GM23338 (cell line): ENCODE measurements at regions not wholly inside any gene's neighbourhood (a gene's known extent, or its start where the extent isn't known, plus 50 kb on each side); places are given as distances from the start of the nearest gene placed in this dataset.
A peak's percentile ranks its signal among the peaks of the same experiment; 100 is the strongest.

Source experiments
- ATAC-seq: fragments of 200-7000 bp; cut with Tn5 transposase; 3 replicates; pipeline ENCODE4 v1.9.1; 2020
- DNase-seq: peaks from one replicate; pipeline ENCODE4 v3.0.0-alpha.2; 2015; ENCODE audit warnings: low spot score
- H2AFZ ChIP-seq: fragments of 200-600 bp; sonication (generic); 2 replicates; pipeline ENCODE4 v1.8.0; 2016; ENCODE audit warnings: antibody characterized with exemption, mild to moderate bottlenecking, moderate library complexity
- H3F3A ChIP-seq: fragments of 200-600 bp; sonication (generic); replicated peaks from 2 replicates; pipeline ENCODE4 v1.8.0; 2017; ENCODE audit warnings: antibody characterized with exemption, mixed run types, low read depth
- H3K27ac ChIP-seq: fragments of 200-600 bp; sonication (generic); 2 replicates; pipeline ENCODE4 v1.6.1; 2016; ENCODE audit warnings: low read depth
- H3K27me3 ChIP-seq: fragments of 200-600 bp; sonication (generic); 2 replicates; pipeline ENCODE4 v1.8.0; 2016; ENCODE audit warnings: mild to moderate bottlenecking, mixed run types, moderate library complexity; ENCODE audit not compliant: insufficient read depth
- H3K36me3 ChIP-seq: fragments of 200-600 bp; sonication (generic); 2 replicates; pipeline ENCODE4 v1.8.0; 2016; ENCODE audit warnings: mild to moderate bottlenecking; ENCODE audit not compliant: insufficient read depth
- H3K4me1 ChIP-seq: fragments of 200-600 bp; sonication (generic); 2 replicates; pipeline ENCODE4 v1.8.0; 2016; ENCODE audit warnings: mild to moderate bottlenecking, moderate library complexity; ENCODE audit not compliant: insufficient read depth
- H3K4me2 ChIP-seq: fragments of 200-600 bp; sonication (generic); 2 replicates; pipeline ENCODE4 v1.7.1; 2017; ENCODE audit warnings: mixed run types
- H3K4me3 ChIP-seq: fragments of 200-600 bp; sonication (generic); 2 replicates; pipeline ENCODE4 v1.6.1; 2016; ENCODE audit warnings: mixed run types
- H3K79me2 ChIP-seq: fragments of 200-600 bp; sonication (generic); replicated peaks from 2 replicates; pipeline ENCODE4 v1.8.0; 2017; ENCODE audit warnings: mild to moderate bottlenecking; ENCODE audit not compliant: insufficient read depth
- H3K9me2 ChIP-seq: fragments of 200-600 bp; sonication (generic); 2 replicates; pipeline ENCODE4 v1.8.0; 2017; ENCODE audit not compliant: insufficient read depth
- H4K20me1 ChIP-seq: fragments of 200-600 bp; sonication (generic); replicated peaks from 2 replicates; pipeline ENCODE4 v1.8.0; 2017; ENCODE audit warnings: mild to moderate bottlenecking; ENCODE audit not compliant: insufficient read depth
- H3K27ac Mint-ChIP-seq: 2 replicates; pipeline ENCODE4 v1.8.0; 2020; ENCODE audit warnings: inconsistent platforms, mild to moderate bottlenecking, moderate library complexity, mixed read lengths
- H3K27me3 Mint-ChIP-seq: 3 replicates; pipeline ENCODE4 v1.8.0; 2022; ENCODE audit warnings: low read depth, mild to moderate bottlenecking, moderate library complexity, mixed read lengths, inconsistent platforms; ENCODE audit not compliant: insufficient read depth, poor library complexity
- H3K36me3 Mint-ChIP-seq: 3 replicates; pipeline ENCODE4 v1.8.0; 2021; ENCODE audit warnings: low read depth, mild to moderate bottlenecking, inconsistent platforms, moderate library complexity, mixed read lengths
- H3K4me1 Mint-ChIP-seq: 3 replicates; pipeline ENCODE4 v1.8.0; 2020; ENCODE audit warnings: mild to moderate bottlenecking, inconsistent platforms, mixed read lengths
- H3K4me3 Mint-ChIP-seq: 3 replicates; pipeline ENCODE4 v1.8.0; 2021; ENCODE audit warnings: moderate library complexity, mild to moderate bottlenecking, inconsistent platforms, mixed read lengths
- H3K9me3 Mint-ChIP-seq: 3 replicates; pipeline ENCODE4 v1.8.0; 2020; ENCODE audit warnings: moderate library complexity, mild to moderate bottlenecking, inconsistent platforms, mixed read lengths
- EZH2 ChIP-seq: fragments of 200-600 bp; sonication (generic); IDR thresholded peaks from one replicate; pipeline ENCODE4 v1.8.0; 2017; ENCODE audit warnings: antibody characterized with exemption, mild to moderate bottlenecking, low read depth; ENCODE audit not compliant: unreplicated experiment
- EZH2phosphoT487 ChIP-seq: fragments of 200-600 bp; sonication (generic); IDR thresholded peaks from one replicate; pipeline ENCODE4 v1.8.1; 2018; ENCODE audit warnings: antibody characterized with exemption; ENCODE audit not compliant: unreplicated experiment
- JUNB ChIP-seq: IDR thresholded peaks from one replicate; pipeline ENCODE4 v1.6.1; 2016; ENCODE audit warnings: antibody characterized with exemption; ENCODE audit not compliant: unreplicated experiment
- NANOG ChIP-seq: IDR thresholded peaks from 2 replicates; pipeline ENCODE4 v1.6.1; 2016; ENCODE audit warnings: antibody characterized with exemption, borderline replicate concordance
- POLR2AphosphoS5 ChIP-seq: IDR thresholded peaks from 2 replicates; pipeline ENCODE4 v1.6.1; 2016; ENCODE audit warnings: antibody characterized with exemption, low read depth
- STAT1 ChIP-seq: IDR thresholded peaks from one replicate; pipeline ENCODE4 v1.6.1; 2016; ENCODE audit warnings: antibody characterized with exemption; ENCODE audit not compliant: unreplicated experiment
- ZNF331 ChIP-seq: fragments of 250-450 bp; sonication (Bioruptor Pico); IDR thresholded peaks from 2 replicates; pipeline ENCODE4 v1.5.0; 2020; ENCODE audit warnings: low read depth, mild to moderate bottlenecking, moderate library complexity
- TF ChIP-seq, protein P1 (sequence below), 2 experiments: fragments of 200-600 bp in 1 of 2; sonication (generic) in 1 of 2; conservative IDR thresholded peaks; 2 replicates each; pipeline versions ENCODE4 v1.5.1 to v1.6.1; 2016 to 2017; ENCODE audit warnings: antibody characterized with exemption in 2 of 2, low read depth in 2 of 2, mild to moderate bottlenecking in 2 of 2, moderate library complexity in 1 of 2
- TF ChIP-seq, protein P2 (sequence below): IDR thresholded peaks from one replicate; pipeline ENCODE4 v1.6.1; 2018; ENCODE audit warnings: antibody characterized with exemption; ENCODE audit not compliant: unreplicated experiment
- TF ChIP-seq, protein P3 (sequence below): IDR thresholded peaks from 2 replicates; pipeline ENCODE4 v1.6.1; 2016; ENCODE audit warnings: antibody characterized with exemption

DNA sequence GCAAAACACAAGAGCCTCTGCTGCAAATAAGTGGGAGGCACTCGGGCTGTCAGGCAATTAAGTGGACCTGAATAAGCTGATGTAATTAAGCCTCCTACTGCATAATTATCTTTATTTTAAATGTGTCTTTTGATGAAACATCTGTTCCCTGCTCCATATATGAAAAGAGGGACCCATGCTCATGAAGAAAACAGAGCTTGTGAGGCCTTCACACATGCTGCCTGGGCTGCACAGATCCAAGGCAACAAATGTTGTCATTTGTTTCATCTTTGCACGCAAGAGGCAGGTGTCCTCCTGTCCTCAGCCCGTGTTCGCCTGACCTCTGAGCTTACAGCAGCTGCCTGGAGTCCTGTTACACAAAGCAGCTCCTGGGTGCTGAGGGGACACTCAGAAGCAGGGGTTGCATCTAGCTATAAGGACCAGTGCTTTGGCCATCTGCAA is 381.1 kb downstream of the ZNF608 start:
- TF ChIP-seq POLR2AphosphoS5: no peak
- no peak overlapping the region for H3K4me3 ChIP-seq
- no peaks in the 10 kb centered on the region for H3K79me2 ChIP-seq
- DNase-seq: no peak
- 0 out of 2 replicates have a peak overlapping the region, but pooled peaks have one; percentile 59 for H2AFZ ChIP-seq
- H3K27me3 ChIP-seq: no peaks in the 10 kb centered on the region
- H4K20me1 ChIP-seq: no peaks in the 10 kb centered on the region
- no peaks in the 10 kb centered on the region for H3F3A ChIP-seq
- no peak overlapping the region for H3K4me2 ChIP-seq
- no peaks in the 10 kb centered on the region for H3K4me1 ChIP-seq
- Mint-ChIP-seq H3K27me3 (no peaks in the 10 kb centered on the region), H3K27ac (no peak overlapping the region), H3K4me1 (no peaks in the 10 kb centered on the region), H3K9me3 (peaks cover 24% of the 10 kb centered on the region), H3K36me3 (peaks cover 16% of the 10 kb centered on the region; the same call in 1 of the 3 replicates), H3K4me3 (no peak overlapping the region)
- no peaks in the 10 kb centered on the region for H3K9me2 ChIP-seq
- H3K36me3 ChIP-seq: no peaks in the 10 kb centered on the region
- no peak overlapping the region for H3K27ac ChIP-seq
- ATAC-seq: no peak

DNA sequence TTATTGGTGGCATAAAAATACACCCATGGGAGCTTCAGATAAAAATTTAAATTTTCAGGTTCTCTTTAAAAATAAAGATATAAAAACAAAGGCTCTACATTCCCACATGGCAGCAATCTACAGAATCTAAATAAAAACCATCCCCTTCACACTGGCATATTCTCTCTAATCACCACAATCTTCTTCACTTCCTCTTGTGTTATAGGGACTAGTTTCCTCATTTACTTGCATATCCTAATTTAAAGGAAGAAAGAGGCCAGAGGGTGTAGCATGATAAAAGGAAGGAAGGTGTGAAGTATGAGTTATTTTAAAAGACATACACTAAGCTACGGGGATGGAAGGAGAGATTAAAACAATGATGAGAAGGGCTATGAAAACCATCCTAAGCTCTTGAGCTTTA is 390.5 kb downstream of the ZNF608 start:
- TF ChIP-seq ZNF331 (CRISPR knock-in tag): no peak
- TF ChIP-seq, protein P1, sequence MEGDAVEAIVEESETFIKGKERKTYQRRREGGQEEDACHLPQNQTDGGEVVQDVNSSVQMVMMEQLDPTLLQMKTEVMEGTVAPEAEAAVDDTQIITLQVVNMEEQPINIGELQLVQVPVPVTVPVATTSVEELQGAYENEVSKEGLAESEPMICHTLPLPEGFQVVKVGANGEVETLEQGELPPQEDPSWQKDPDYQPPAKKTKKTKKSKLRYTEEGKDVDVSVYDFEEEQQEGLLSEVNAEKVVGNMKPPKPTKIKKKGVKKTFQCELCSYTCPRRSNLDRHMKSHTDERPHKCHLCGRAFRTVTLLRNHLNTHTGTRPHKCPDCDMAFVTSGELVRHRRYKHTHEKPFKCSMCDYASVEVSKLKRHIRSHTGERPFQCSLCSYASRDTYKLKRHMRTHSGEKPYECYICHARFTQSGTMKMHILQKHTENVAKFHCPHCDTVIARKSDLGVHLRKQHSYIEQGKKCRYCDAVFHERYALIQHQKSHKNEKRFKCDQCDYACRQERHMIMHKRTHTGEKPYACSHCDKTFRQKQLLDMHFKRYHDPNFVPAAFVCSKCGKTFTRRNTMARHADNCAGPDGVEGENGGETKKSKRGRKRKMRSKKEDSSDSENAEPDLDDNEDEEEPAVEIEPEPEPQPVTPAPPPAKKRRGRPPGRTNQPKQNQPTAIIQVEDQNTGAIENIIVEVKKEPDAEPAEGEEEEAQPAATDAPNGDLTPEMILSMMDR (conservative IDR thresholded peaks at IDR 0.05; ENCODE audit: low read depth in 2 of 2): no peak
- no peak for TF ChIP-seq JUNB
- no peak for TF ChIP-seq POLR2AphosphoS5
- TF ChIP-seq, protein P2, sequence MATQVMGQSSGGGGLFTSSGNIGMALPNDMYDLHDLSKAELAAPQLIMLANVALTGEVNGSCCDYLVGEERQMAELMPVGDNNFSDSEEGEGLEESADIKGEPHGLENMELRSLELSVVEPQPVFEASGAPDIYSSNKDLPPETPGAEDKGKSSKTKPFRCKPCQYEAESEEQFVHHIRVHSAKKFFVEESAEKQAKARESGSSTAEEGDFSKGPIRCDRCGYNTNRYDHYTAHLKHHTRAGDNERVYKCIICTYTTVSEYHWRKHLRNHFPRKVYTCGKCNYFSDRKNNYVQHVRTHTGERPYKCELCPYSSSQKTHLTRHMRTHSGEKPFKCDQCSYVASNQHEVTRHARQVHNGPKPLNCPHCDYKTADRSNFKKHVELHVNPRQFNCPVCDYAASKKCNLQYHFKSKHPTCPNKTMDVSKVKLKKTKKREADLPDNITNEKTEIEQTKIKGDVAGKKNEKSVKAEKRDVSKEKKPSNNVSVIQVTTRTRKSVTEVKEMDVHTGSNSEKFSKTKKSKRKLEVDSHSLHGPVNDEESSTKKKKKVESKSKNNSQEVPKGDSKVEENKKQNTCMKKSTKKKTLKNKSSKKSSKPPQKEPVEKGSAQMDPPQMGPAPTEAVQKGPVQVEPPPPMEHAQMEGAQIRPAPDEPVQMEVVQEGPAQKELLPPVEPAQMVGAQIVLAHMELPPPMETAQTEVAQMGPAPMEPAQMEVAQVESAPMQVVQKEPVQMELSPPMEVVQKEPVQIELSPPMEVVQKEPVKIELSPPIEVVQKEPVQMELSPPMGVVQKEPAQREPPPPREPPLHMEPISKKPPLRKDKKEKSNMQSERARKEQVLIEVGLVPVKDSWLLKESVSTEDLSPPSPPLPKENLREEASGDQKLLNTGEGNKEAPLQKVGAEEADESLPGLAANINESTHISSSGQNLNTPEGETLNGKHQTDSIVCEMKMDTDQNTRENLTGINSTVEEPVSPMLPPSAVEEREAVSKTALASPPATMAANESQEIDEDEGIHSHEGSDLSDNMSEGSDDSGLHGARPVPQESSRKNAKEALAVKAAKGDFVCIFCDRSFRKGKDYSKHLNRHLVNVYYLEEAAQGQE: no peak
- TF ChIP-seq STAT1: no peak
- TF ChIP-seq EZH2phosphoT487: no peak
- no peak for TF ChIP-seq NANOG
- TF ChIP-seq EZH2: no peak
- TF ChIP-seq, protein P3, sequence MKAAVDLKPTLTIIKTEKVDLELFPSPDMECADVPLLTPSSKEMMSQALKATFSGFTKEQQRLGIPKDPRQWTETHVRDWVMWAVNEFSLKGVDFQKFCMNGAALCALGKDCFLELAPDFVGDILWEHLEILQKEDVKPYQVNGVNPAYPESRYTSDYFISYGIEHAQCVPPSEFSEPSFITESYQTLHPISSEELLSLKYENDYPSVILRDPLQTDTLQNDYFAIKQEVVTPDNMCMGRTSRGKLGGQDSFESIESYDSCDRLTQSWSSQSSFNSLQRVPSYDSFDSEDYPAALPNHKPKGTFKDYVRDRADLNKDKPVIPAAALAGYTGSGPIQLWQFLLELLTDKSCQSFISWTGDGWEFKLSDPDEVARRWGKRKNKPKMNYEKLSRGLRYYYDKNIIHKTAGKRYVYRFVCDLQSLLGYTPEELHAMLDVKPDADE: no peak
- no peak overlapping the region for H2AFZ ChIP-seq
- ATAC-seq: no peak
- 0 out of 2 replicates have a peak, but pooled peaks cover 3% of the 10 kb centered on the region for H3K36me3 ChIP-seq
- H3K79me2 ChIP-seq: no peaks in the 10 kb centered on the region
- Mint-ChIP-seq H3K9me3 (peaks cover 17% of the 10 kb centered on the region), H3K4me1 (0 out of 3 replicates have a peak, but pooled peaks cover 2% of the 10 kb centered on the region), H3K27ac (no peak overlapping the region), H3K4me3 (no peak overlapping the region), H3K36me3 (peaks cover 17% of the 10 kb centered on the region), H3K27me3 (peaks cover 4% of the 10 kb centered on the region)
- no peak overlapping the region for H3K4me2 ChIP-seq
- no peaks in the 10 kb centered on the region for H4K20me1 ChIP-seq
- DNase-seq: no peak
- no peaks in the 10 kb centered on the region for H3F3A ChIP-seq
- H3K9me2 ChIP-seq: peaks cover 24% of the 10 kb centered on the region
- no peaks in the 10 kb centered on the region for H3K27me3 ChIP-seq
- no peaks in the 10 kb centered on the region for H3K4me1 ChIP-seq
- H3K4me3 ChIP-seq: no peak overlapping the region
- no peak overlapping the region for H3K27ac ChIP-seq
